Hepatic stellate cell (primary cell): ENCODE measurements at regions not wholly inside any gene's neighbourhood (a gene's known extent, or its start where the extent isn't known, plus 50 kb on each side); places are given as distances from the start of the nearest gene placed in this dataset.
"Not testable (repeated sequence)": the region's sequence is repeated elsewhere in the genome, so short reads cannot be mapped to it uniquely, and the experiment has no call there.

Source experiments
- DNase-seq: peaks from one replicate; pipeline ENCODE4 v3.0.0; 2011; ENCODE audit warnings: low spot score

DNA sequence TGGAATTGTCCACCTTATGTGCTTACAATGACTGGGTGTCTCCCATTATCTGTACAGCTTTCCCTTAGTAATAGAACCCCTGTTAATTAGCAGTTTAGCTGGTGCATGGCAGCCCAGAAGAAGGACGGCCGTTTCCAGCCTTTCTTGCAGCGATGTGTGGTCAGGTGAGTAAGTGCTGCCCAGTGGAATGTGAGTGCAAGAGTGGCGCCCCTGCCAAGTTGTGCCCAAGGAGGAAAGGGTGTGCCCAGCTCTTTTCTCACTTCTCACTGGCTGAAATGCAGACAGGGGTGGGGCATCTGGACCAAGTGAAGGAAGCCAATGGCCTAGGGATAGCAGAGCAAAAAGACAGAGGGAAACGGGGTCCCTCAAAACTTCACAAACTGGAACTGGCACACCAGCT is 296.8 kb downstream of the PREX1 start:
- no peak for DNase-seq

DNA sequence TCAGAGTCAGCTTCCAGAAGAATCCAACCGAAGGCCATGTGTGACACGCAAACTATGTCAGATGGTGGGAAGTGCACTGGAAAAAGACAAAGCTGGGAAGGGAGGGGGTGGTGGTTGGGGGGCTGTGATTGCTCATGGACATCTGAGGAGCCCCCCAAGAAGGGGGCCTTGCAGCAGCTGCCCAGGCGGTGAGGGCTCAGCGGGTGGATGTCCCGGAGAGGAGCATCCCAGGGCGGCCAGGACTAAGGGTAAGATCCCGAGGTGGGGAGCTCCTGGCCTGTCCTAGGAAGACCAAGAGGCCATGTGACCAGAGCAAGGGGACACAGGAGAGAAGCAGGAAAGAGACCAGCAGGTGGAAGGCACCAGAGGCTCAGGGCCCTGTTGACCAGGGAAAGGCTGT is 299.5 kb downstream of the PREX1 start:
- no peak for DNase-seq

DNA sequence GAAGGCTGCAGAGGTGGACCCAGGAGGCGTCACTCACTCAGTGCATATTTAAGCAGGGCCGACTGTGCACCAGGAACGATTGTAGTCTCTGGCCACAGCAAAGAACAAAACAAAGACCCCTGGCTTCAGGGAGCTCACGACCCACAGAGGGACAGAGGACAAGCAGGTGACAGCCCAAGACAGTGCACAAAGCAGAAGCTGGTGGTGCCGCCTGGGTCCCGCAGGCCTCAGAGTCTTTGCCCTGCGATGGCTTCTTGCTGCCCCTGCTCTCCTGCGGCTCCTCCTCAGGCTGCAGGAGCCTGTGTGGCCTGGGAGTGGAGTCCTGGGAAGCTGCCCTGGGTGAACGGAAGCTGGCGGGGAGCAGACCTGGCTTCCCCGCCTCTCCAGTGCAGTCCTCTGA is 300.0 kb downstream of the PREX1 start:
- no peak for DNase-seq

DNA sequence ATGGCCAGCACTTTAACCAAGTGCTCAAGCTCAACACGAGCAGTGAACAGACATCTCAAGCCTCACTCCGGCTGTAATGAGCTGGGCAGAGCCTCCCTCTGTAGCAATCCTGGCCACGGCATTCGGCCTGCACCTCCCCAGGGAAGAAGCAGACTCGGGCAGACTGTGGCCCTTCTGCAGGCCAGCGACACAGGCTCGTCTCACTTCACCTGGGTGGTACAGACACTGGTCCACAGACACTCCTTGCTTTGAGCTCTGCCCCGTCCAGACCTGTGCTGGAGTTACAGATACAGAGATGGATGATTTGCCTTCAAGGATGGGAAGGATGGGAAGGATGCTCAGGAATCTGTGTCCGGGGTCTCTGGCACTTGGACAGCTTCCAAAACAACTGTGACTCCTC is 300.9 kb downstream of the PREX1 start:
- no peak for DNase-seq

DNA sequence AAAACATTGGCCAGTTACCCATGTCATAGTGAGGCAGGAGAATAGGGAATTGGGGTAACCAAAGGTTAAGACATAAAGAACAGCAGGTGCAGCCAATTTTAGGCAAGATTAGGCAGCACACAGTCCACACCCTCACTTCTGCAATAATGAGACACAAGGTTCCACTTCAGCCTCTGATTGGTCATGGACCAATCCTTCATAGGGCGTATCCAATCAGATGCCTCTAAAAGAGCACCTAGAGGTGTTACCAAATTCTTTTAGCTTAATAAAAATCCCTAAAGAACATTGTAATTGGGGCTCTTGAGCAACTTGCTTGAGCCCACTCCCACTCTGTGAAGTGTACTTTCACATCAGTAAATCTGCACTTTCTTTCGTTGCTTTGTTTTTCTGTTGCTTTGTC is 302.4 kb downstream of the PREX1 start:
- DNase-seq: no peak

DNA sequence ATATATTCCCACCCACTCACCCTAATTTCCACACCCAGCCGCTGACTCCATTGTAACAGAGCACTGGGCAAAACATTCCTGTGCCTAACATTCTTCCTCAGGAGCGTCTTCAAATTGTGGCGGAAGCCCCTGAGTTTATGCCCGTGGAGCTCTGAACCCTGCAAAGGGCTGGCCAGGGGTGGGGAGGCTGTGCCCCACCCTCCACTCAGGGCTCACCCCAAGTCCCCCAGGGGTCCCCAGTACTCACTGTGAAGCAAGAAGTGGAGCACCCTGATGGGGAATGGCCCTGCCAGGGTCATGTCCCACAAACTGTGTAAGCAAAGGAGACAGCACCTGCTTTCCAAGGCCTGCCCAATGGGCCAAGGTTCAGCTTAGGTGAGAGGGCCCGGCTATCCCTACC is 303.2 kb downstream of the PREX1 start:
- DNase-seq: no peak

DNA sequence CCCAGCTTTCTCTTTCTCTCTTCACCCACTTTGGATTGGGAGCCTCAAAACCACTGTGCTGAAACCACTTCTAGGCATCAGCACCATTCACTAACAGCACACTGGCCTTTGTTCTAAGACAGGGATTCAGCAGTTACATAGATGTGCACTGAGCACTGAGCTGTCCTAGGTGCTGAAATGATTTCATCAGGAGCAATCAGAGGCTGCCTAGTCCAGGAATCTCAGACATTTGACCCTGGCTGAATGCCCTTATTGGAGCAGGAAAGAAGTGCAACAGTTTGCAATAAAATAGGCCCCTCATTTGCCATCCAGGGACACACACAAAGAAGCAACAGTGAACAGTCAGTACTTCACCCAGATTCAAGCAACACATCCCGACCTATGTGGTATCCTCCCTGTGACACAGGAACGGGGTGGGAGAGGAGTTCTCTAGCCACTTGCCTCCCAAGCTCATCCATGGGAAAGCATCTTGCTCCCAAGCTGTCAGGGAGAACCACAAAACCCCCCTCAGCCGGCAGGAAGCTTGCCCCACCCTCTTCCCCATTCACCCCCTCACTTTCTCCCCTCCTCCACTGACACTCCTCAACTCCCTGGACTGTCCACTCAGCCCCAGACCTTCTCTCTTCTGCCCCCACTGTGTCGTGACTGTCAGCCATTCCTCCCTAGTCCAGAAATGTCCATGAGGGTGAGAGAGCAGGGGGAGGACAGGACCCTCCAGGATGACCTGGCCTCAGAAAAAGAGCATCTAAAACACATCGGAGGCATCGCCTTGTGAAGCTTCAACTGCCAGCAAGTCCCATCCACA is 304.4 kb downstream of the PREX1 start:
- peak; percentile 34 for DNase-seq

DNA sequence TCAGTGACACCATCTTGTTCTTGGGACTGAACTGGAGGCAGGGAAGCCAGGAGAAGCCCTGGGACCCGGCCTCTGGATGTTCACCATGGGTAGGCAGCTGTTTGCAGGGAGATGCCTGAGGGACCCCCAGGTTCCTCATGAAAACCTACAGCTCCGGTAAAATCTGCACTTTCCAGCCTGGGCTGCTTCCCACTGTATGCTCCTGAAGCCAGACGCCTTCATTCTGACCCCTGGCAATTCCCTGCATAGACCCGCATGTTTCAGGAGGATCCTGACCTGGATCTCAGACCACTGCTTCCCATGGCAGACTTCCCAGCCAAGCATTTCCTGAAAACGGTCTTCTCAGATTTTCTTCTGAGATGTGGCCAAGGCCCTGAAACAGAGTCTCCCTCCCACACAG is 306.7 kb downstream of the PREX1 start:
- DNase-seq: no peak

DNA sequence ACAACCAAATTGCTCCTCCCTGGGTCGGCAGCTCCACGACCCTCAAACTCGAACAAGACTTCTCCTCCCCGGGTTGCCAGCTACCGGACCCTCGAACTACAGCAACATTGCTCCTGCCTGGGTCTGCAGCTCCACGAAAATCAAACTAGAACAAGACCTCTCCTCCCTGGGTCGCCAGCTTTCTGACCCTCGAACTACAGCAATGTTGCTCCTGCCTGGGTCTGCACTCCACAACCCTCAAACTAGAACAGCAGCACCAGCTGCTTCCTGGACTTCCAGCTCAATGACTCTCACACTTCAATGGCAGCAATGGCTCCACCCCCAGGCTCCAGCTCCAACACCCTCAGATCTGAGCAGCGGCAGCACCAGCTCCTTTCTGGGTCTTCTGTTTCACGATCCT is 311.6 kb downstream of the PREX1 start:
- not testable (repeated sequence) for DNase-seq

DNA sequence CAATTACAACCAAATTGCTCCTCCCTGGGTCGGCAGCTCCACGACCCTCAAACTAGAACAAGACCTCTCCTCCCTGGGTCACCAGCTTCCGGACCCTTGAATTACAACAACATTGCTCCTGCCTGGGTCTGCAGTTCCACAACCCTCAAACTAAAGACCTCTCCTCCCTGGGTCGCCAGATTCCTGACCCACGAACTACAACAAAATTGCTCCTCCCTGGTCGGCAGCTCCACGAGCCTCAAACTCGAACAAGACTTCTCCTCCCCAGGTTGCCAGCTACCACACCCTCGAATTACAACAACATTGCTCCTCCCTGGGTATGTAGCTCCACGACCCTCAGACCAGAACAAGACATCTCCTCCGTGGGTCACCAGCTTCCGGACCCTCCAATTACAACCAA is 313.2 kb downstream of the PREX1 start:
- DNase-seq: not testable (repeated sequence)

DNA sequence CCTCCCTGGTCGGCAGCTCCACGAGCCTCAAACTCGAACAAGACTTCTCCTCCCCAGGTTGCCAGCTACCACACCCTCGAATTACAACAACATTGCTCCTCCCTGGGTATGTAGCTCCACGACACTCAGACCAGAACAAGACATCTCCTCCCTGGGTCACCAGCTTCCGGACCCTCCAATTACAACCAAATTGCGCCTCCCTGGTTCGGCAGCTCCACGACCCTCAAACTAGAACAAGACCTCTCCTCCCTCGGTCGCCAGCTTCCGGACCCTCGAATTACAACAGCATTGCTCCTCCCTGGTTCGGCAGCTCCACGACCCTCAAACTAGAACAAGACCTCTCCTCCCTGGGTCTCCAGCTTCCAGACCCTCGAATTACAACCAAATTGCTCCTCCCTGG is 315.3 kb downstream of the PREX1 start:
- DNase-seq: not testable (repeated sequence)

DNA sequence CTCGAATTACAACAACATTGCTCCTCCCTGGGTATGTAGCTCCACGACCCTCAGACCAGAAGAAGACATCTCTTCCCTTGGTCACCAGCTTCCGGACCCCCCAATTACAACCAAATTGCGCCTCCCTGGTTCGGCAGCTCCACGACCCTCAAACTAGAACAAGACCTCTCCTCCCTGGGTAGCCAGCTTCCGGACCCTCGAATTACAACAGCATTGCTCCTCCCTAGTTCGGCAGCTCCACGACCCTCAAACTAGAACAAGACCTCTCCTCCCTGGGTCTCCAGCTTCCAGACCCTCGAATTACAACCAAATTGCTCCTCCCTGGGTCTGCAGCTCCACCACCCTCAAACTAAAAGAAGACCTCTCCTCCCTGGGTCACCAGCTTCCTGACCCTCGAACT is 322.7 kb downstream of the PREX1 start:
- DNase-seq: not testable (repeated sequence)

DNA sequence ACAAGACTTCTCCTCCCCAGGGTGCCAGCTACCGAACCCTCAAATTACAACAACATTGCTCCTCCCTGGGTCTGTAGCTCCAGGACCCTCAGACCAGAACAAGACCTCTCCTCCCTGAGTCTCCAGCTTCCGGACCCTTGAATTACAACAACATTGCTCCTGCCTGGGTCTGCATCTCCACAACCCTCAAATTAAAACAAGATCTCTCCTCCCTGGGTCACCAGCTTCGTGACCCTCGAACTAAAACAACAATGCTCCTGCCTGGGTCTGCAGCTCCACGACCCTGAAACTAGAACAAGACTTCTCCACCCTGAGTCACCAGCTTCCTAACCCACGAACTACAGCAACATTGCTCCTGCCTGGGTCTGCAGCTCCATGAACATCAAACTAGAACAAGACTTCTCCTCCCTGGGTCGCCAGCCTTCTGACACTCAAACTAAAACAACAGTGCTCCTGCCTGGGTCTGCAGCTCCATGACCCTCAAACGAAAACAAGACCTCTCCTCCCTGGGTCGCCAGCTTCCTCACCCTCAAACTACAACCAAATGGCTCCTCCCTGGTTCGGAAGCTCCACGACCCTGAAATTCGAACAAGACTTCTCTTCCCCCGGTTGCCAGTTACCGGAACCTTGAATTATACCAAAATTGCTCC is 324.5 kb downstream of the PREX1 start:
- no peak for DNase-seq

DNA sequence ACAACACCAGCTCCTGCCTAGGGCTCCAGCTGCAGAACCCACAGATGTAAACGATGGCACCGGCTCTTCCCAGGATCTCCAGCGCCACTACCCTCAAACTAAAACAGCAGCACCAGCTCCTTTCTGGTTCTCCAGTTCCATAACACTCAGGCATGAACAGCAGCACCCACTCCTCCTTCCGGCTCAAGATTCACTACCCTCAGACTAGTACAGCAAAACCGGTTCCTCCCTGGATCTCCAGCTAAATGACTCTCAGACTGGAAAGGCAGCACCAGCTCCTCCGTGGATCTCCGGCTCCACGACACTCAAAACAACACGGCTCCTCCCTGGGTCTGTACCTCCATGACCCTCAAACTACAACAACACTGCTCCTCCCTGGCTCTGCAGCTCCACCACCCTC is 325.0 kb downstream of the PREX1 start:
- no peak for DNase-seq

DNA sequence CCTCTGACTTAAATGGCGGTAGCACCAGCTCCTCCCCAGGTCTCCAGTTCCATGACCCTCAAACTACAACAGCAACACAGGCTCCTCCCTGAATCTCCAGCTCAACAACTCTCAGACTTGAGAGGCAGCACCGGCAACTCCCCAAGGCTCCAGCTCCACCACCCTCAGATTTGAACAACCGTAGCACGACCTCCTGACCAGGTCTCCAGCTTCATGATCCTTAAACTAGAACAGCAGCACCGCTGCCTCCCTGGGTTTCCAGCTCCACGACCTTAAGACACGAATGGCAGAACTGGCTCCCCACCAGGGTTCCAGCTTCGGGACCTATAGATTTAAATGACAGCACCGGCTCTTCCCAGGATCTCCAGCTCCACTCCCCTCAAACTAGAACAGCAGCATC is 325.8 kb downstream of the PREX1 start:
- no peak for DNase-seq

DNA sequence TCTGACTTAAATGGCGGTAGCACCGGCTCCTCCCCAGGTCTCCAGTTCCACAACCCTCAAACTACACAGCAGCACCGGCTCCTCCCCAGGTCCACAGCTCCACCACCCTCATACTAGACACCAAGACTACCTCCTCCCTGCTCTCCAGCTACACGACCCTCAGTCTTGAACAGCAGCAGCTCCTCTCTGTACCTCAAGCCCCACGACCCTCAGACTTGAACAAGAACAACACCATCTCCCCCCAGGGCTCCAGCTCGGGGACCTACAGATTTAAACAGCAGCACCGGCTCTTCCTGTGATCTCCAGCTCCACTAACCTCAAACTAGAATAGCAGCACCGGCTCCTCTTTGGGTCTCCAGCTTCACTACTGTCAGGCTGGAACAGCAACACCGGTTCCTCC is 326.9 kb downstream of the PREX1 start:
- DNase-seq: not testable (repeated sequence)

DNA sequence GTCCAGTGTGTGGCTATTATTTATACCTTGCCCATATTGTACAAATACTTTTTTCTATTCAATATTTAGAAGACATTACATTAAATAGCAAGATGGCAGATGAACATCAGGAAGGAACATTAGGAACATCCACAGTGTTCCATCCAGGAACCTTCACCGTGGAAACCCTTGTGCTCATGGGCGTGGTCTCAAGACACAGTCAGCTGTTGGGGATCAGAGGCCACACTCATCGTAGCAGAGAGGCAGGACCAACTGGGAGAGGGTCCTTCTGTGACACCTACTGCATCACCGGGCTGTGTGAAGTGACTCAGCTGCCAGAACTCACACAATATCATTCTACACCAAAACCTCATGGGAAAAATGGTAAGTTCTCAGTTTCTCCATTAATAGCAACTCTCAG is 328.9 kb downstream of the PREX1 start:
- DNase-seq: not testable (repeated sequence)

DNA sequence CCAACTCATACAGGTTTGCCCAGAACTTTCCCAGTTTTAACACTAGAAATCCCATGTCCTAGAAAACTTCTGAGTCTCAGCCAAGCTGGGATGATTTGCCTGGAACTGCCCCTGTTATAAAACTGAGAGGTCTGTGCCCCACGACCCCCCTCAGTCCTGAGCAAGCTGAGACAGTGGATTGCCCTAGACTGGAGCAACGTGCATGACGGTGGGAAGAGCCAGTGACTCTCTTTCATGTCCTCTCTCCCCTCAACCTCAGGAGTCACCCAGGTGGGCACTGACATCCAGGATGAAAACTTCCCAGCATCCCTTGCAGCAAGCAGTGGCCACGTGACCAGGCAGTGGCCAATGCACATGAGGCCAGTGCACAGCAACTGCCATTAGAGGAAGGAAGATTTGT is 329.7 kb downstream of the PREX1 start:
- DNase-seq: not testable (repeated sequence)

DNA sequence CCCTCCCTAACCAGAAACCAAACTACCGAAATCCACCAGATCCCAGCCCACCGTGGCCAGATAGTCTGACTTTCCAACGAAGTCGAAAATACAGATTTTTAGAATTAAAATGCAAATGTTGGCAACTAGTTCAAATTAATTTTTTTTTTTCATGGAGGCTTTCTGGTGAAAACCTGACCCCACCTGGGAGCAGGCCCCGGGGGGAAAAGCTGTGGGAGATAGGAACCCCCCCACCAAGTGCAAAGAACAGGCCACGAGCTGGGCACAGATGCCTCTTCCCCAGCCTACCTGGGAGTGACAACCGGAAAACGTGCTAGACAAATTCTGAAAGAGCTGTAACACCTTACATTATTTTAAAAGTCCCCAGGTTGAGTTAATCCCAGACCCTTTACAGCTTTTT is 333.8 kb downstream of the PREX1 start:
- DNase-seq: no peak

DNA sequence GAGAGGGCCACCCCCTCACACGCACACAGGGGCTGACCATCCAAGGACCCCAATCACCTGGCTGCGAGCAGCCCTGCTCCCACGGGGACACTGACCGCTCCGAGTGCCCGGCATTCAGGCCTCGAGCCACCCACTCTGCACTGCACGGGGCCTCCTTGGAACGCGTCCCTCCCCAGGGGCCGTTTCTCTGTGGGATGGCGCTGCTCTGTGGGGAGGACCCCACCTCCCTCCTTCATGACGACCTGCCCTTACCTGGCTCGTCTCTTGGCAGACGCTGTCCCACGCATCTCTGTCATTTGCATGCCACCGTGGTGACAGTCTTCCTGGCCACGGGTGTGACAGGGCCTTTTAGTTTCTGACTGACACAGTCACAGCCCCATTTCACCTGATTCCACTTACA is 334.5 kb downstream of the PREX1 start:
- DNase-seq: not testable (repeated sequence)

DNA sequence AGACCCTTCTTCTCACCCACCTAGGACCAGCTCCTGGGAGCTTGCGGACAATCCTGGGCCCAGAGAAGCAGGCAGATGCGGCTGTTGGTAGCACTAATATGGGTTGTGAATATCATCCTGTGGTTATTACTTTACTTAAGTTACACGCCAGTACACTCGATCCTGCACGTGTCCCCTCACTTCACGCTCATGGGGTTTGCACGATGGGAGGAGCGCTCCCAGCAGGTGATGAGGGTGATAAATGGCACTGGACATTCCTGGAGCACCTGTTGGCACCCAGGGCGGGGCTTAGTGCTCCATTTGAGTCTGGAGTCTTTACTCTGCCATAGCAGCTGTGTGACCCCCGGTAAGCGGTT is 335.1 kb downstream of the PREX1 start:
- DNase-seq: no peak

DNA sequence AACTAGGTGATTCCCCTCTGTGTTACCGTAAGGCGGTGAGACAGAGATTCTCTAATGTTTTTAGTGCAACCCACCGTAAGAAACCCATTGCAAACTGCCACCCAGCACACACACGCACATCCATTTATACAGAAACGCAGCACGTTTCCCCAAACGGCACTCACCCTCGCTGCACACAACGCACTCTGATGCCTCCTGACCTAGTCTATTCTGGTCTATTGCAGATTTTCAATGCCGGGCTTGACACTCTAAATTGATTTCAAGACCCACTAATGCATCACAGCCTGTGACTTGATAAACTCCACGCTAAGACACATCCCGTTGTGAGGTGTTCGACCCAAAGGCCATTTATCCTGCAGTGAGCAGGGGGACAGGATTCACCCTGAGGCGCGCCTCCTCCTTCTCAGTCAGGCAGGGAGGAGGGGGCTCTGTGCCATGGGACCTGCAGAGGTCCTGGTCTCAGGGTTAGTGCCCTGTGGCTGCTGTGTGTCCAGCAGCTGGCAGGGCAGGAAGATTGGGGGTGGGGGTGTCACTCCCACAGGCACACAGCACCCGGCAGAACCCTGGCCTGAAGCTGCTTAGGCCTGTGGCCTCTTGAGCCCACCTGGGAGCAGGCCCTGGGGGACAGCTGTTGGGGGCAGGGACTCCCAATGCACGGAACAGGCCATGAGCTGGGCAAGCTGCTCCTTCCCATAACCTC is 335.6 kb downstream of the PREX1 start:
- no peak for DNase-seq
